ENCODE measurements at regions not wholly inside any gene's neighbourhood (a gene's known extent, or its start where the extent isn't known, plus 50 kb on each side); places are given as distances from the start of the nearest gene placed in this dataset.

DNA sequence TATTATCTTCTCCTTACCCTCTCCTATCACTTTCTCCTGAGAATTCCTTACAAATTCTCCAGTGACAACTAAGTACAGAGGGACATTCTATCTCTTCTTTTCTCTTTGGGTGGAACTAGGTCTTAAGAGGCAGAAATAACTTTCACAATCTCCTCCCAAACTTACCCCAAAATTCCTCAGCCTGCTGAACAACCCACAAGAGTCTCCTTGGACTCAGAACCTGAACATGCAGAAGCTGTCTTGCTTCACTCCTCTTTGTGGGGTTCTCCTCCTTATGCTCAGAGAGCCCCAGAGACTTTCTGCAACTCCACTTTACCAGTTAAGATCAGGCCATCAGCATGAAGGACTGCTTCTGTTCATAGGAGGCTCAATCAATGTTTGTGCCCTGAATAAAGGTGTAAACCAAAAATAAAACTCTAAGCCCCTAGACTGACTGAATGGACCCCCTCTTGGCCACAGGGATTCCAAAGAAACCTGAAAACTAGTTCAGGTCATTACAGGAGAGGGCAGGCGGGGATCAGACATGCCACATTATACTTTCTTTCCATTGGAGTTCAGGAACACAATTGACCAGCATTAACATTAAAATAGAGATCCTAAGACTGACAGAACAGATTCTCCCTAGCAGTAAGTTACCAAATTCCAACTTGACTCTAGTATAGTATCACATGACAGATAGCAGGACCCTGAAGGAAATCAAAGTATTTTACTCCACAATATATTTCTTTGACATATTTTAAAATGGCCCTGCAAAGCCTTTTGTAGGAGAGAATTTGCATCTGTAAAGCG, 179.7 kb upstream of the FBXL17 start:
- DNase-seq (ENCODE audit: low read depth, low spot score), result no peak
- H3K9ac ChIP-seq (ENCODE audit: low read length), result no peak overlapping the region
- no peaks in the 10 kb centered on the region for H3K9me3 ChIP-seq (ENCODE audit: control insufficient read depth in 1 of 2, insufficient read depth in 1 of 2, low read depth in 1 of 2, low read length in 2 of 2)
- H3K36me3 ChIP-seq (ENCODE audit: control insufficient read depth in 1 of 2, insufficient read depth in 2 of 2, low read length in 2 of 2), result no peaks in the 10 kb centered on the region
- H3K27ac ChIP-seq (ENCODE audit: low read depth, low read length), result no peak overlapping the region
- no peaks in the 10 kb centered on the region for H3K79me2 ChIP-seq (ENCODE audit: insufficient read depth, low read length)
- no peaks in the 10 kb centered on the region for H3K9me2 ChIP-seq (ENCODE audit: insufficient read depth)
- H3K27me3 ChIP-seq (ENCODE audit: insufficient read depth, low read length), result no peaks in the 10 kb centered on the region
- ChIA-PET POLR2A (no interaction called here), CTCF (no interaction called here), RAD21 (ENCODE audit: low non-redundant PET in 1 of 2, low total read pairs in 2 of 2, uncharacterized antibody in 2 of 2, unreplicated experiment in 2 of 2) (no interaction called here)
- H2AFZ ChIP-seq (ENCODE audit: low read depth, low read length, poor library complexity, severe bottlenecking), result no peak overlapping the region
- no TSS peak for BruUV-seq (replicated peaks)
- no peak for ATAC-seq
- H3K4me3 ChIP-seq (replicated peaks in 1 of 2; ENCODE audit: low read depth in 1 of 2, low read length in 2 of 2), result no peak overlapping the region
- intact Hi-C loops (cut with micrococcal nuclease), result no loop called here
- H4K20me1 ChIP-seq (ENCODE audit: insufficient read depth), result no peaks in the 10 kb centered on the region
- TF ChIP-seq FOSL1 (IDR thresholded peaks at IDR 0.05; ENCODE audit: low read depth) (no peak), JUND (IDR thresholded peaks at IDR 0.05) (no peak), EZH2 (IDR thresholded peaks at IDR 0.05) (no peak), TCF7L2 (IDR thresholded peaks at IDR 0.05; ENCODE audit: borderline replicate concordance, extremely low read depth, insufficient read depth, insufficient read length) (no peak), SP1 (IDR thresholded peaks at IDR 0.05; ENCODE audit: low read depth) (no peak), RAD21 (IDR thresholded peaks at IDR 0.05; ENCODE audit: low read depth) (no peak), ZNF274 (IDR thresholded peaks at IDR 0.05; ENCODE audit: low read depth, low read length) (no peak), POLR2AphosphoS5 (IDR thresholded peaks at IDR 0.05; ENCODE audit: low read depth, low read length) (no peak), POLR2A (IDR thresholded peaks at IDR 0.05; ENCODE audit: borderline replicate concordance, extremely low read depth, insufficient read depth, insufficient read length) (no peak), CBX3 (IDR thresholded peaks at IDR 0.05; ENCODE audit: low read depth) (no peak), EGR1 (IDR thresholded peaks at IDR 0.05; ENCODE audit: low read depth) (no peak), ZBTB33 (IDR thresholded peaks at IDR 0.05; ENCODE audit: extremely low read depth, insufficient replicate concordance, low read length) (no peak), MAX (IDR thresholded peaks at IDR 0.05) (no peak), YY1 (IDR thresholded peaks at IDR 0.05; ENCODE audit: extremely low read depth, insufficient replicate concordance, low read depth, low read length) (no peak), SIN3A (IDR thresholded peaks at IDR 0.05; ENCODE audit: low read depth) (no peak)
- TF ChIP-seq, protein P1, sequence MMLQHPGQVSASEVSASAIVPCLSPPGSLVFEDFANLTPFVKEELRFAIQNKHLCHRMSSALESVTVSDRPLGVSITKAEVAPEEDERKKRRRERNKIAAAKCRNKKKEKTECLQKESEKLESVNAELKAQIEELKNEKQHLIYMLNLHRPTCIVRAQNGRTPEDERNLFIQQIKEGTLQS (IDR thresholded peaks at IDR 0.05), result no peak
- TF ChIP-seq, protein P2, sequence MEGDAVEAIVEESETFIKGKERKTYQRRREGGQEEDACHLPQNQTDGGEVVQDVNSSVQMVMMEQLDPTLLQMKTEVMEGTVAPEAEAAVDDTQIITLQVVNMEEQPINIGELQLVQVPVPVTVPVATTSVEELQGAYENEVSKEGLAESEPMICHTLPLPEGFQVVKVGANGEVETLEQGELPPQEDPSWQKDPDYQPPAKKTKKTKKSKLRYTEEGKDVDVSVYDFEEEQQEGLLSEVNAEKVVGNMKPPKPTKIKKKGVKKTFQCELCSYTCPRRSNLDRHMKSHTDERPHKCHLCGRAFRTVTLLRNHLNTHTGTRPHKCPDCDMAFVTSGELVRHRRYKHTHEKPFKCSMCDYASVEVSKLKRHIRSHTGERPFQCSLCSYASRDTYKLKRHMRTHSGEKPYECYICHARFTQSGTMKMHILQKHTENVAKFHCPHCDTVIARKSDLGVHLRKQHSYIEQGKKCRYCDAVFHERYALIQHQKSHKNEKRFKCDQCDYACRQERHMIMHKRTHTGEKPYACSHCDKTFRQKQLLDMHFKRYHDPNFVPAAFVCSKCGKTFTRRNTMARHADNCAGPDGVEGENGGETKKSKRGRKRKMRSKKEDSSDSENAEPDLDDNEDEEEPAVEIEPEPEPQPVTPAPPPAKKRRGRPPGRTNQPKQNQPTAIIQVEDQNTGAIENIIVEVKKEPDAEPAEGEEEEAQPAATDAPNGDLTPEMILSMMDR (IDR thresholded peaks at IDR 0.05 in 2 of 3, conservative IDR thresholded peaks at IDR 0.05 in 1 of 3; ENCODE audit: borderline replicate concordance in 1 of 3, insufficient read depth in 1 of 3, low read depth in 2 of 3, low read length in 2 of 3), result no peak
- TF ChIP-seq, protein P3, sequence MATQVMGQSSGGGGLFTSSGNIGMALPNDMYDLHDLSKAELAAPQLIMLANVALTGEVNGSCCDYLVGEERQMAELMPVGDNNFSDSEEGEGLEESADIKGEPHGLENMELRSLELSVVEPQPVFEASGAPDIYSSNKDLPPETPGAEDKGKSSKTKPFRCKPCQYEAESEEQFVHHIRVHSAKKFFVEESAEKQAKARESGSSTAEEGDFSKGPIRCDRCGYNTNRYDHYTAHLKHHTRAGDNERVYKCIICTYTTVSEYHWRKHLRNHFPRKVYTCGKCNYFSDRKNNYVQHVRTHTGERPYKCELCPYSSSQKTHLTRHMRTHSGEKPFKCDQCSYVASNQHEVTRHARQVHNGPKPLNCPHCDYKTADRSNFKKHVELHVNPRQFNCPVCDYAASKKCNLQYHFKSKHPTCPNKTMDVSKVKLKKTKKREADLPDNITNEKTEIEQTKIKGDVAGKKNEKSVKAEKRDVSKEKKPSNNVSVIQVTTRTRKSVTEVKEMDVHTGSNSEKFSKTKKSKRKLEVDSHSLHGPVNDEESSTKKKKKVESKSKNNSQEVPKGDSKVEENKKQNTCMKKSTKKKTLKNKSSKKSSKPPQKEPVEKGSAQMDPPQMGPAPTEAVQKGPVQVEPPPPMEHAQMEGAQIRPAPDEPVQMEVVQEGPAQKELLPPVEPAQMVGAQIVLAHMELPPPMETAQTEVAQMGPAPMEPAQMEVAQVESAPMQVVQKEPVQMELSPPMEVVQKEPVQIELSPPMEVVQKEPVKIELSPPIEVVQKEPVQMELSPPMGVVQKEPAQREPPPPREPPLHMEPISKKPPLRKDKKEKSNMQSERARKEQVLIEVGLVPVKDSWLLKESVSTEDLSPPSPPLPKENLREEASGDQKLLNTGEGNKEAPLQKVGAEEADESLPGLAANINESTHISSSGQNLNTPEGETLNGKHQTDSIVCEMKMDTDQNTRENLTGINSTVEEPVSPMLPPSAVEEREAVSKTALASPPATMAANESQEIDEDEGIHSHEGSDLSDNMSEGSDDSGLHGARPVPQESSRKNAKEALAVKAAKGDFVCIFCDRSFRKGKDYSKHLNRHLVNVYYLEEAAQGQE (IDR thresholded peaks at IDR 0.05; ENCODE audit: low read depth), result no peak
- no peak overlapping the region for H3K4me2 ChIP-seq (ENCODE audit: low read length)
- H3K4me1 ChIP-seq (ENCODE audit: control insufficient read depth in 1 of 2, insufficient read depth in 2 of 2, low read length in 2 of 2), result no peaks in the 10 kb centered on the region
